ENCODE measurements at regions not wholly inside any gene's neighbourhood (a gene's known extent, or its start where the extent isn't known, plus 50 kb on each side); places are given as distances from the start of the nearest gene placed in this dataset.

DNA sequence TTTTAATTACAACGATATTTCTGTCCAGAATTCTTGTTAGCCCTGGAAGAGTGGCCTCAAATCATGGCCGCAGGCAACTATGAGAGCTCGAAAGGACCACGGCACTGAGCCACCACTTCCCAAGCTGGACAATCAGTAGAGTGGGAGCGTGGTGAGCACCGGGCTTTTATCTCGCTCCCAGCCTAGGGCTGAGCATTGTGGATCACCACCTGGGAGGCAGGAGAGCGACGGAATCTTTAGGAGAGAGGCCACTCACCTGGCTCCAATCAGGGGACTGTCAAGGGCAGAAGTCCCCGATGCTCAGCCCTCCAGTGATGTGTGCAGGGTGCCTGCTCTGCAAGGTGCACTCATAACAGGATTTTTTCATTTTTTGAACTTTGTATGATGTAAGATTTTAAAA lies 377.1 kb upstream of the B3GAT1 start:
- no peak for DNase-seq (ENCODE audit: low read depth in 2 of 2)
- TF ChIP-seq, protein P1, sequence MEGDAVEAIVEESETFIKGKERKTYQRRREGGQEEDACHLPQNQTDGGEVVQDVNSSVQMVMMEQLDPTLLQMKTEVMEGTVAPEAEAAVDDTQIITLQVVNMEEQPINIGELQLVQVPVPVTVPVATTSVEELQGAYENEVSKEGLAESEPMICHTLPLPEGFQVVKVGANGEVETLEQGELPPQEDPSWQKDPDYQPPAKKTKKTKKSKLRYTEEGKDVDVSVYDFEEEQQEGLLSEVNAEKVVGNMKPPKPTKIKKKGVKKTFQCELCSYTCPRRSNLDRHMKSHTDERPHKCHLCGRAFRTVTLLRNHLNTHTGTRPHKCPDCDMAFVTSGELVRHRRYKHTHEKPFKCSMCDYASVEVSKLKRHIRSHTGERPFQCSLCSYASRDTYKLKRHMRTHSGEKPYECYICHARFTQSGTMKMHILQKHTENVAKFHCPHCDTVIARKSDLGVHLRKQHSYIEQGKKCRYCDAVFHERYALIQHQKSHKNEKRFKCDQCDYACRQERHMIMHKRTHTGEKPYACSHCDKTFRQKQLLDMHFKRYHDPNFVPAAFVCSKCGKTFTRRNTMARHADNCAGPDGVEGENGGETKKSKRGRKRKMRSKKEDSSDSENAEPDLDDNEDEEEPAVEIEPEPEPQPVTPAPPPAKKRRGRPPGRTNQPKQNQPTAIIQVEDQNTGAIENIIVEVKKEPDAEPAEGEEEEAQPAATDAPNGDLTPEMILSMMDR (conservative IDR thresholded peaks at IDR 0.05 in 1 of 2, IDR thresholded peaks at IDR 0.05 in 1 of 2; ENCODE audit: low read depth in 1 of 2, low read length in 2 of 2), result no peak
- TF ChIP-seq EZH2 (IDR thresholded peaks at IDR 0.05; ENCODE audit: low read length, missing control alignments), result no peak

DNA sequence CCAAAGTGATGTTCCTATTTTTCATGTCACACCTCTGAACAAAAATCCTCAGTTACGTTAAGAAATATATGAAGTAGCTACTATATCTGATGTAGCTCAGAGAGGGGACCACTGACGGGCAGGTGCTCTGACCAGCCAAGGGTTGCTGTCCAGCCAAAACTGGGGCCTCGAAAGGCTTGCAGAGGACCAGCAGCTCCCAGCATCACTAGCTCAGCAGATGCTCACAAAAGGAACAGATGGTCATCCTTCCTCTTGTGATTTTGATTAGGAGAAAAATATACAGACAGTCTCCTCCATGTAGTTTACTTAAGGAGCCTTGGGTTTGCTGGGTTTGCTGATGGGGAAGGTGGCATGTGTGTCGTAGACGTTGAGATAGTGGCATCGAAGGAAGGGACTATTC lies 374.6 kb upstream of the B3GAT1 start:
- Histone ChIP-seq H2AFZ (ENCODE audit: low read length) (no peak overlapping the region), H3K27me3 (ENCODE audit: control insufficient read depth, insufficient read depth, low read length) (no peaks in the 10 kb centered on the region), H3K4me1 (ENCODE audit: control insufficient read depth, extremely low read depth, insufficient read depth, low read length) (no peaks in the 10 kb centered on the region), H3K4me3 (replicated peaks in 1 of 4; ENCODE audit: control extremely low read depth in 1 of 4, insufficient read depth in 1 of 4, low read depth in 3 of 4, low read length in 4 of 4) (no peak overlapping the region), H3K9me3 (ENCODE audit: control insufficient read depth, insufficient read depth, low read depth, low read length) (no peaks in the 10 kb centered on the region), H3K9ac (ENCODE audit: insufficient read depth, low read length) (no peak overlapping the region), H3K4me2 (ENCODE audit: extremely low read depth, insufficient read depth, low read length) (no peak overlapping the region), H3K79me2 (ENCODE audit: control insufficient read depth, insufficient read depth, low read length) (no peaks in the 10 kb centered on the region), H3K27ac (ENCODE audit: insufficient read depth, low read length) (no peak overlapping the region), H3K36me3 (ENCODE audit: control insufficient read depth, insufficient read depth, low read length) (no peaks in the 10 kb centered on the region), H4K20me1 (ENCODE audit: control insufficient read depth, extremely low read depth, insufficient read depth, low read length) (no peaks in the 10 kb centered on the region)
- TF ChIP-seq, protein P1 (conservative IDR thresholded peaks at IDR 0.05 in 1 of 2, IDR thresholded peaks at IDR 0.05 in 1 of 2; ENCODE audit: low read depth in 1 of 2, low read length in 2 of 2), result no peak
- TF ChIP-seq EZH2 (IDR thresholded peaks at IDR 0.05; ENCODE audit: low read length, missing control alignments), result no peak
- no peak for DNase-seq (ENCODE audit: low read depth in 2 of 2)

More for the DNA sequence above, 377.1 kb upstream of the B3GAT1 start:
- Histone ChIP-seq H3K27ac (ENCODE audit: insufficient read depth, low read length) (no peak overlapping the region), H4K20me1 (ENCODE audit: control insufficient read depth, extremely low read depth, insufficient read depth, low read length) (no peaks in the 10 kb centered on the region), H2AFZ (ENCODE audit: low read length) (no peak overlapping the region), H3K4me1 (ENCODE audit: control insufficient read depth, extremely low read depth, insufficient read depth, low read length) (no peaks in the 10 kb centered on the region), H3K79me2 (ENCODE audit: control insufficient read depth, insufficient read depth, low read length) (no peaks in the 10 kb centered on the region), H3K4me3 (replicated peaks in 1 of 4; ENCODE audit: control extremely low read depth in 1 of 4, insufficient read depth in 1 of 4, low read depth in 3 of 4, low read length in 4 of 4) (no peak overlapping the region), H3K36me3 (ENCODE audit: control insufficient read depth, insufficient read depth, low read length) (no peaks in the 10 kb centered on the region), H3K9ac (ENCODE audit: insufficient read depth, low read length) (no peak overlapping the region), H3K4me2 (ENCODE audit: extremely low read depth, insufficient read depth, low read length) (no peak overlapping the region), H3K9me3 (ENCODE audit: control insufficient read depth, insufficient read depth, low read depth, low read length) (no peaks in the 10 kb centered on the region), H3K27me3 (ENCODE audit: control insufficient read depth, insufficient read depth, low read length) (no peaks in the 10 kb centered on the region)

DNA sequence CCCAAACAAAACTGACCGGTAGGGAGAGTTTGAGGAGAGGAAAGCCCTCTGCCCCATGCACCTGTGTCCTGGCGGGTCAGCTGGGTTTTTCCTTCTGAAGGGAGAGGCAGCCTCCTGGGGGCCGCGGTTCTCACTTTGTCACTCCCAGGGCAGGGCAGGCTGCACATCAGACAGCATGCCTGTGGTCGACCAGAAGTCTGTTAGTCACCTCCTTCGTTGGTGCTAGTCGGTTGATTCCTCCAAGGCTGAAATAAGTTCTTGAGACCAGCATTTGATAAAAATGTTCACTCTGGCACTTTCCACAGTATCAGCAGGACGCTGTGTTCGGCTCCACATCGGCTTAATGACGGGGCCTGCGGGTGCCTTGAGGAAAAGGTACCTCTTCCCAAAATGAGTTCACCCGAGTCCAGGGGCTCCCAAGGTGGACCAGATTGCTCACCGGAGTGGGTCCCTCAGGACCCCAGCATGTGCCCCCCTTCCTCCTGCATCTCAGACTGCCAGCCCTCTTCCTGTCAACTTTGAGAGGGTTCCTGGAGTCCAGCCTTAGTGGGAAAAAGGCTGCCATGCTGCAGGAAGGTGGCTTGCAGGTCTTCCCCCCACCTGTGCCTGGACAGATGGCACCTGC lies 373.7 kb upstream of the B3GAT1 start:
- Histone ChIP-seq H4K20me1 (ENCODE audit: control insufficient read depth, extremely low read depth, insufficient read depth, low read length) (no peaks in the 10 kb centered on the region), H3K27ac (ENCODE audit: insufficient read depth, low read length) (no peak overlapping the region), H3K36me3 (ENCODE audit: control insufficient read depth, insufficient read depth, low read length) (no peaks in the 10 kb centered on the region), H3K4me2 (ENCODE audit: extremely low read depth, insufficient read depth, low read length) (no peak overlapping the region), H2AFZ (ENCODE audit: low read length) (no peak overlapping the region), H3K4me3 (replicated peaks in 1 of 4; ENCODE audit: control extremely low read depth in 1 of 4, insufficient read depth in 1 of 4, low read depth in 3 of 4, low read length in 4 of 4) (no peak overlapping the region), H3K4me1 (ENCODE audit: control insufficient read depth, extremely low read depth, insufficient read depth, low read length) (no peaks in the 10 kb centered on the region), H3K9ac (ENCODE audit: insufficient read depth, low read length) (no peak overlapping the region), H3K27me3 (ENCODE audit: control insufficient read depth, insufficient read depth, low read length) (no peaks in the 10 kb centered on the region), H3K9me3 (ENCODE audit: control insufficient read depth, insufficient read depth, low read depth, low read length) (no peaks in the 10 kb centered on the region), H3K79me2 (ENCODE audit: control insufficient read depth, insufficient read depth, low read length) (no peaks in the 10 kb centered on the region)
- no peak for TF ChIP-seq EZH2 (IDR thresholded peaks at IDR 0.05; ENCODE audit: low read length, missing control alignments)
- TF ChIP-seq, protein P1 (conservative IDR thresholded peaks at IDR 0.05 in 1 of 2, IDR thresholded peaks at IDR 0.05 in 1 of 2; ENCODE audit: low read depth in 1 of 2, low read length in 2 of 2), result no peak
- DNase-seq (ENCODE audit: low read depth in 2 of 2), result no peak
